IMR-90 (cell line): ENCODE measurements at regions not wholly inside any gene's neighbourhood (a gene's known extent, or its start where the extent isn't known, plus 50 kb on each side); places are given as distances from the start of the nearest gene placed in this dataset.

Experiments
- CTCF ChIP-seq: conservative IDR thresholded peaks from 2 replicates; pipeline ENCODE4 v1.5.1; 2012; ENCODE audit warnings: mild to moderate bottlenecking, low read depth, low read length, improper control_type of control experiment
- MAFK ChIP-seq: IDR thresholded peaks from 2 replicates; pipeline ENCODE4 v1.6.1; 2012; ENCODE audit warnings: low read depth, low read length, improper control_type of control experiment
- POLR2A ChIP-seq: IDR thresholded peaks from 2 replicates; pipeline ENCODE4 v1.6.1; 2012; ENCODE audit warnings: mild to moderate bottlenecking, low read depth, low read length

GRCh38 chr12:59936534-59936933 is 340.7 kb downstream of the SLC16A7 start:
- TF ChIP-seq CTCF (no peak), POLR2A (no peak), MAFK (no peak)
